Gastrocnemius medialis (tissue), 4 donors: ENCODE measurements at regions not wholly inside any gene's neighbourhood (a gene's known extent, or its start where the extent isn't known, plus 50 kb on each side); places are given as distances from the start of the nearest gene placed in this dataset.
A peak's percentile ranks its signal among the peaks of the same experiment; 100 is the strongest.

ENCODE experiments used
- ATAC-seq, 2 donors: fragments of 150-250 bp; one replicate each; pipeline ENCODE4 v1.9.1; 2016
- DNase-seq, 2 donors: peaks; one replicate each; pipeline ENCODE4 v3.0.0-alpha.2; 2019
- H3K27ac ChIP-seq, 4 donors: fragments of 200-600 bp; sonication (generic); 1 replicate in 1 of 4; 2 replicates in 3 of 4; pipeline ENCODE4 v1.5.1; 2016 to 2018; ENCODE audit warnings: mild to moderate bottlenecking in 2 of 4, moderate library complexity in 1 of 4
- H3K27me3 ChIP-seq, 3 donors: fragments of 200-600 bp; sonication (generic) in 2 of 3; 1 replicate in 1 of 3; 2 replicates in 2 of 3; pipeline versions ENCODE4 v1.5.1 to v1.6.0; 2016 to 2019; ENCODE audit warnings: mild to moderate bottlenecking in 1 of 3, moderate library complexity in 1 of 3
- H3K36me3 ChIP-seq, 2 donors: fragments of 200-600 bp; sonication (generic) in 1 of 2; one replicate each; pipeline ENCODE4 v1.5.1; 2017 to 2018
- H3K4me1 ChIP-seq, 2 donors: fragments of 200-600 bp; sonication (generic) in 1 of 2; one replicate each; pipeline ENCODE4 v1.5.1; 2016 to 2017; ENCODE audit warnings: mild to moderate bottlenecking in 2 of 2
- H3K4me3 ChIP-seq, 4 donors: fragments of 200-600 bp; sonication (generic) in 3 of 4; 1 replicate in 1 of 4; 2 replicates in 3 of 4; pipeline ENCODE4 v1.5.1; 2016 to 2019; ENCODE audit warnings: mild to moderate bottlenecking in 2 of 4
- H3K9me3 ChIP-seq, 3 donors: fragments of 200-600 bp; sonication (generic) in 2 of 3; 1 replicate in 1 of 3; 2 replicates in 2 of 3; pipeline ENCODE4 v1.5.1; 2016 to 2019
- POLR2A ChIP-seq, 2 donors: fragments of 450-650 bp; IDR thresholded peaks; one replicate each; pipeline ENCODE4 v1.6.1; 2017; ENCODE audit warnings: antibody characterized with exemption in 2 of 2, mild to moderate bottlenecking in 2 of 2, moderate library complexity in 2 of 2
- in situ Hi-C, 4 donors: fragments of 200-750 bp; cut with MboI; loops; one replicate each; pipeline versions ENCODE4 v1.15.0 to v1.8.0; 2017; ENCODE audit warnings: low sequenced_read_pairs in 4 of 4
- intact Hi-C: fragments of 100-400 bp; cut with DNase I; formaldehyde crosslinking; loops from one replicate; pipeline ENCODE4 v1.15.1; 2023; ENCODE audit warnings: low total_unique reads
- TF ChIP-seq, protein P1 (sequence below), 5 experiments: fragments of 450-650 bp in 3 of 5; fragments of 200-600 bp in 2 of 5; sonication (generic) in 2 of 5; IDR thresholded peaks in 4 of 5; conservative IDR thresholded peaks in 1 of 5; 1 replicate in 4 of 5; 2 replicates in 1 of 5; pipeline ENCODE4 v1.5.1; 2016 to 2019; ENCODE audit warnings: antibody characterized with exemption in 5 of 5, mild to moderate bottlenecking in 3 of 5, moderate library complexity in 3 of 5

GRCh38 chr3:193824365-193824764 lies 231.4 kb downstream of the OPA1 start:
- ATAC-seq: no peak
- H3K27me3 ChIP-seq: no peaks in the 10 kb centered on the region
- H3K27ac ChIP-seq: no peak overlapping the region
- no peak for DNase-seq
- no peaks in the 10 kb centered on the region for H3K9me3 ChIP-seq
- intact Hi-C loops: no loop called here
- H3K4me3 ChIP-seq: no peak overlapping the region
- in situ Hi-C loops: no loop called here
- H3K36me3 ChIP-seq: no peaks in the 10 kb centered on the region
- TF ChIP-seq POLR2A (IDR thresholded peaks at IDR 0.05): no peak
- TF ChIP-seq, protein P1, sequence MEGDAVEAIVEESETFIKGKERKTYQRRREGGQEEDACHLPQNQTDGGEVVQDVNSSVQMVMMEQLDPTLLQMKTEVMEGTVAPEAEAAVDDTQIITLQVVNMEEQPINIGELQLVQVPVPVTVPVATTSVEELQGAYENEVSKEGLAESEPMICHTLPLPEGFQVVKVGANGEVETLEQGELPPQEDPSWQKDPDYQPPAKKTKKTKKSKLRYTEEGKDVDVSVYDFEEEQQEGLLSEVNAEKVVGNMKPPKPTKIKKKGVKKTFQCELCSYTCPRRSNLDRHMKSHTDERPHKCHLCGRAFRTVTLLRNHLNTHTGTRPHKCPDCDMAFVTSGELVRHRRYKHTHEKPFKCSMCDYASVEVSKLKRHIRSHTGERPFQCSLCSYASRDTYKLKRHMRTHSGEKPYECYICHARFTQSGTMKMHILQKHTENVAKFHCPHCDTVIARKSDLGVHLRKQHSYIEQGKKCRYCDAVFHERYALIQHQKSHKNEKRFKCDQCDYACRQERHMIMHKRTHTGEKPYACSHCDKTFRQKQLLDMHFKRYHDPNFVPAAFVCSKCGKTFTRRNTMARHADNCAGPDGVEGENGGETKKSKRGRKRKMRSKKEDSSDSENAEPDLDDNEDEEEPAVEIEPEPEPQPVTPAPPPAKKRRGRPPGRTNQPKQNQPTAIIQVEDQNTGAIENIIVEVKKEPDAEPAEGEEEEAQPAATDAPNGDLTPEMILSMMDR (IDR thresholded peaks at IDR 0.05 in 4 of 5, conservative IDR thresholded peaks at IDR 0.05 in 1 of 5): no peak
- H3K4me1 ChIP-seq: no peaks in the 10 kb centered on the region

DNA sequence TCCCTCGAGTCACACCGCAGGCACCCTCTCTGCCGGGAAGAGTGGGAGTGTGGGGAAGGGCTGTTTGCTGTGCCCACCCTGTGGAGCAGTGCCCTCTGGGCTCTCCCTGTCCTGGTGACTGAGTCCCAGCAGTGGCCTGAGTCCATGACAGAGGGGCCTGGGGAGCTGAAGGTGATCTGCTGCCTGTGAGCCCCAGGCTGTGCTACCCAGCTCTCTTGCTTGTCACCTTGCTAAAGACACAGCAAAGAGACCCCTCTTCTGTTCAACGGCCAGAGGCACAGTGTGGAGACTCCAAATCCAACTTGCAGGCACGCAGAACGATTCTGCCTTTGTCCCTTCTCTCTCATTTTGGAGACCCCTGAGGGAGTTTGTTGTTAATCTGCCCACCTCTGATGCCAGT lies 232.6 kb downstream of the OPA1 start:
- TF ChIP-seq POLR2A (IDR thresholded peaks at IDR 0.05): no peak
- TF ChIP-seq, protein P1 (IDR thresholded peaks at IDR 0.05 in 4 of 5, conservative IDR thresholded peaks at IDR 0.05 in 1 of 5): no peak
- H3K27ac ChIP-seq: no peak overlapping the region
- in situ Hi-C loops: no loop called here
- intact Hi-C loops: no loop called here
- DNase-seq (no peak), ATAC-seq (no peak)
- no peaks in the 10 kb centered on the region for H3K9me3 ChIP-seq
- H3K4me3 ChIP-seq: no peak overlapping the region
- no peaks in the 10 kb centered on the region for H3K36me3 ChIP-seq
- H3K4me1 ChIP-seq: peaks cover 0 to 4% of the 10 kb centered on the region in 2 donors
- H3K27me3 ChIP-seq: no peaks in the 10 kb centered on the region

GRCh38 chr3:193826159-193826795 lies 233.3 kb downstream of the OPA1 start:
- intact Hi-C loops: no loop called here
- DNase-seq: peak in 1 of 2 donors; percentile 22
- ATAC-seq: peak; percentile 52 to 53
- no peak for TF ChIP-seq POLR2A (IDR thresholded peaks at IDR 0.05)
- TF ChIP-seq, protein P1 (IDR thresholded peaks at IDR 0.05 in 4 of 5, conservative IDR thresholded peaks at IDR 0.05 in 1 of 5): no peak
- no peaks in the 10 kb centered on the region for H3K36me3 ChIP-seq
- no peak overlapping the region for H3K27ac ChIP-seq
- in situ Hi-C loops: no loop called here
- no peaks in the 10 kb centered on the region for H3K27me3 ChIP-seq
- no peak overlapping the region for H3K4me3 ChIP-seq
- peaks cover 0 to 10% of the 10 kb centered on the region in 2 donors for H3K4me1 ChIP-seq
- H3K9me3 ChIP-seq: no peaks in the 10 kb centered on the region

- H3K36me3 ChIP-seq: no peaks in the 10 kb centered on the region
- H3K9me3 ChIP-seq: no peaks in the 10 kb centered on the region
- ATAC-seq: no peak
- no peaks in the 10 kb centered on the region for H3K27me3 ChIP-seq
- H3K27ac ChIP-seq: no peak overlapping the region
- intact Hi-C loops: no loop called here
- H3K4me3 ChIP-seq: no peak overlapping the region
- in situ Hi-C loops: no loop called here
- TF ChIP-seq, protein P1 (IDR thresholded peaks at IDR 0.05 in 4 of 5, conservative IDR thresholded peaks at IDR 0.05 in 1 of 5): no peak
- no peak for TF ChIP-seq POLR2A (IDR thresholded peaks at IDR 0.05)
- H3K4me1 ChIP-seq: peaks cover 0 to 17% of the 10 kb centered on the region in 2 donors
- no peak for DNase-seq
Observed at GRCh38 chr3:193827040-193827669, 234.1 kb downstream of the OPA1 start.
